Smooth muscle cell (in vitro differentiated cells): ENCODE measurements at regions not wholly inside any gene's neighbourhood (a gene's known extent, or its start where the extent isn't known, plus 50 kb on each side); places are given as distances from the start of the nearest gene placed in this dataset.

ENCODE experiments used
- DNase-seq: peaks from one replicate; lab custom pipeline; 2025; ENCODE audit not compliant: unreplicated experiment; lab: John Stamatoyannopoulos, UW
- H2AFZ ChIP-seq: fragments of 200-600 bp; sonication (generic); 2 replicates; pipeline ENCODE4 v1.6.0; 2016; ENCODE audit warnings: antibody characterized with exemption, low read depth, mild to moderate bottlenecking
- H3F3A ChIP-seq: fragments of 200-600 bp; sonication (generic); 2 replicates; pipeline ENCODE4 v1.6.0; 2017; ENCODE audit warnings: antibody characterized with exemption, low read depth
- H3K27ac ChIP-seq: fragments of 200-600 bp; sonication (generic); 2 replicates; pipeline ENCODE4 v1.5.1; 2016; ENCODE audit warnings: low read depth, mild to moderate bottlenecking
- H3K27me3 ChIP-seq: fragments of 200-600 bp; sonication (generic); 2 replicates; pipeline ENCODE4 v1.6.1; 2016; ENCODE audit warnings: low read depth, mild to moderate bottlenecking
- H3K36me3 ChIP-seq: fragments of 200-600 bp; sonication (generic); 2 replicates; pipeline ENCODE4 v1.5.1; 2016; ENCODE audit warnings: low read depth
- H3K4me1 ChIP-seq: fragments of 200-600 bp; sonication (generic); 2 replicates; pipeline ENCODE4 v1.5.1; 2016; ENCODE audit warnings: low read depth
- H3K4me2 ChIP-seq: fragments of 200-600 bp; sonication (generic); 2 replicates; pipeline ENCODE4 v1.6.0; 2016; ENCODE audit warnings: mild to moderate bottlenecking
- H3K4me3 ChIP-seq: fragments of 200-600 bp; sonication (generic); 2 replicates; pipeline ENCODE4 v1.5.1; 2016; ENCODE audit warnings: mild to moderate bottlenecking
- H3K79me2 ChIP-seq: fragments of 200-600 bp; sonication (generic); 2 replicates; pipeline ENCODE4 v1.6.0; 2016; ENCODE audit warnings: low read depth, mild to moderate bottlenecking
- H3K9ac ChIP-seq: fragments of 200-600 bp; sonication (generic); 2 replicates; pipeline ENCODE4 v1.6.0; 2016; ENCODE audit warnings: low read depth
- H3K9me3 ChIP-seq: fragments of 200-600 bp; sonication (generic); replicated peaks from 2 replicates; pipeline ENCODE4 v1.5.1; 2016; ENCODE audit warnings: low read depth
- H4K20me1 ChIP-seq: fragments of 200-600 bp; sonication (generic); 2 replicates; pipeline ENCODE4 v1.6.0; 2016; ENCODE audit warnings: low read depth
- CTCF ChIP-seq: fragments of 200-600 bp; sonication (generic); IDR thresholded peaks from 2 replicates; pipeline ENCODE4 v1.5.1; 2017; ENCODE audit warnings: borderline replicate concordance, mild to moderate bottlenecking, antibody characterized with exemption; ENCODE audit not compliant: insufficient read depth, poor library complexity, severe bottlenecking
- WGBS: methylation state at CpG from one replicate; pipeline ENCODE4 v1.1.7; 2016; ENCODE audit warnings: low lambda C conversion rate; 5-methylcytosine and 5-hydroxymethylcytosine counted together

GRCh38 chr4:79514621-79515329 lies 106.7 kb upstream of the GK2 start:
- no peak for DNase-seq
- no peak for TF ChIP-seq CTCF
- 88% methylated on average over 6 of the region's 6 CpGs for whole genome bisulfite sequencing
- no peak overlapping the region for H3K4me2 ChIP-seq
- H3K27ac ChIP-seq: no peak overlapping the region
- H2AFZ ChIP-seq: no peak overlapping the region
- peaks cover 11% of the 10 kb centered on the region for H3K27me3 ChIP-seq
- no peak overlapping the region for H3K4me3 ChIP-seq
- H3K4me1 ChIP-seq: no peaks in the 10 kb centered on the region
- no peaks in the 10 kb centered on the region for H3K36me3 ChIP-seq
- H4K20me1 ChIP-seq: no peaks in the 10 kb centered on the region
- no peaks in the 10 kb centered on the region for H3F3A ChIP-seq
- no peaks in the 10 kb centered on the region for H3K9me3 ChIP-seq
- no peak overlapping the region for H3K9ac ChIP-seq
- H3K79me2 ChIP-seq: no peaks in the 10 kb centered on the region

- Histone ChIP-seq H3K27me3 (peaks cover 12% of the 10 kb centered on the region), H3K4me3 (no peak overlapping the region), H3K79me2 (no peaks in the 10 kb centered on the region), H3K27ac (no peak overlapping the region), H3K9me3 (no peaks in the 10 kb centered on the region), H2AFZ (no peak overlapping the region), H3K9ac (no peak overlapping the region), H3K36me3 (no peaks in the 10 kb centered on the region), H3F3A (no peaks in the 10 kb centered on the region), H3K4me2 (no peak overlapping the region), H4K20me1 (no peaks in the 10 kb centered on the region), H3K4me1 (no peaks in the 10 kb centered on the region)
- TF ChIP-seq CTCF: no peak
- no peak for DNase-seq
- WGBS: 94% methylated on average over 2 of the region's 2 CpGs
Measured at GRCh38 chr4:79513576-79513975, 105.5 kb upstream of the GK2 start.

- no peak for TF ChIP-seq CTCF
- no peak overlapping the region for H3K4me2 ChIP-seq
Measured at GRCh38 chr4:79512363-79512762, 104.3 kb upstream of the GK2 start.

GRCh38 chr4:79502081-79502480 lies 94.1 kb upstream of the GK2 start:
- no peak overlapping the region for H3K4me3 ChIP-seq
- H2AFZ ChIP-seq: no peak overlapping the region
- H3K79me2 ChIP-seq: no peaks in the 10 kb centered on the region
- no peak overlapping the region for H3K4me2 ChIP-seq
- no peaks in the 10 kb centered on the region for H3K9me3 ChIP-seq
- no peak for DNase-seq
- H3K36me3 ChIP-seq: no peaks in the 10 kb centered on the region
- H3F3A ChIP-seq: no peaks in the 10 kb centered on the region
- no peaks in the 10 kb centered on the region for H4K20me1 ChIP-seq
- no peak for TF ChIP-seq CTCF
- peaks cover 6% of the 10 kb centered on the region for H3K4me1 ChIP-seq
- no peak overlapping the region for H3K9ac ChIP-seq
- no peak overlapping the region for H3K27ac ChIP-seq
- no peaks in the 10 kb centered on the region for H3K27me3 ChIP-seq

More at GRCh38 chr4:79512363-79512762, 104.3 kb upstream of the GK2 start:
- H3K36me3 ChIP-seq: no peaks in the 10 kb centered on the region
- peaks cover 14% of the 10 kb centered on the region for H3K27me3 ChIP-seq
- no peaks in the 10 kb centered on the region for H3K79me2 ChIP-seq
- no peaks in the 10 kb centered on the region for H3K9me3 ChIP-seq
- H2AFZ ChIP-seq: no peak overlapping the region
- no peak overlapping the region for H3K9ac ChIP-seq
- no peaks in the 10 kb centered on the region for H3K4me1 ChIP-seq
- H3K4me3 ChIP-seq: no peak overlapping the region
- no peak overlapping the region for H3K27ac ChIP-seq
- H4K20me1 ChIP-seq: no peaks in the 10 kb centered on the region
- no peak for DNase-seq
- no peaks in the 10 kb centered on the region for H3F3A ChIP-seq
